GM12872 (cell line): ENCODE measurements at regions not wholly inside any gene's neighbourhood (a gene's known extent, or its start where the extent isn't known, plus 50 kb on each side); places are given as distances from the start of the nearest gene placed in this dataset.

Experiments used
- TF ChIP-seq, protein P1 (sequence below): IDR thresholded peaks from 3 replicates; pipeline ENCODE4 v1.5.1; 2011; ENCODE audit warnings: low read depth, mild to moderate bottlenecking, low read length, moderate library complexity; ENCODE audit not compliant: insufficient read depth

DNA sequence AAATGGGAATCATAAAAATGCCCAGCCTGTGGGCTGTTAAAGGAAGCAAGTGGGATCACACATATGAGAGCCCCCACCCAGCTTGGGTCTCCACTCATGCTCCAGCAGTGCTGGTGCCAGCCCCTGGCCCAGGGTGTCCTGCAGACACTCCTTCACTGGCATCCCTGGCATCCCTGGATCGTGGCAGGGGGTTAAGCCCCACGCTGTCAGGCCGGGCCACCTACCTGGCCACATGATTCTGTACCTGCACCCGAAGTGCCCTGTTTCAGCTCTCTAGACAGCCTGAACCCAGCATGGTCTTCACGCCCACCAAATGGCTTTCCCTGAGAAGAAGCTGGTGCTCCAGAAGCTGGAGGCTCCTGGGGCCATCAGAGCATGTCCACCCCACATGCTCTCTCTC lies 137.4 kb downstream of the INHBB start:
- TF ChIP-seq, protein P1, sequence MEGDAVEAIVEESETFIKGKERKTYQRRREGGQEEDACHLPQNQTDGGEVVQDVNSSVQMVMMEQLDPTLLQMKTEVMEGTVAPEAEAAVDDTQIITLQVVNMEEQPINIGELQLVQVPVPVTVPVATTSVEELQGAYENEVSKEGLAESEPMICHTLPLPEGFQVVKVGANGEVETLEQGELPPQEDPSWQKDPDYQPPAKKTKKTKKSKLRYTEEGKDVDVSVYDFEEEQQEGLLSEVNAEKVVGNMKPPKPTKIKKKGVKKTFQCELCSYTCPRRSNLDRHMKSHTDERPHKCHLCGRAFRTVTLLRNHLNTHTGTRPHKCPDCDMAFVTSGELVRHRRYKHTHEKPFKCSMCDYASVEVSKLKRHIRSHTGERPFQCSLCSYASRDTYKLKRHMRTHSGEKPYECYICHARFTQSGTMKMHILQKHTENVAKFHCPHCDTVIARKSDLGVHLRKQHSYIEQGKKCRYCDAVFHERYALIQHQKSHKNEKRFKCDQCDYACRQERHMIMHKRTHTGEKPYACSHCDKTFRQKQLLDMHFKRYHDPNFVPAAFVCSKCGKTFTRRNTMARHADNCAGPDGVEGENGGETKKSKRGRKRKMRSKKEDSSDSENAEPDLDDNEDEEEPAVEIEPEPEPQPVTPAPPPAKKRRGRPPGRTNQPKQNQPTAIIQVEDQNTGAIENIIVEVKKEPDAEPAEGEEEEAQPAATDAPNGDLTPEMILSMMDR = no peak

DNA sequence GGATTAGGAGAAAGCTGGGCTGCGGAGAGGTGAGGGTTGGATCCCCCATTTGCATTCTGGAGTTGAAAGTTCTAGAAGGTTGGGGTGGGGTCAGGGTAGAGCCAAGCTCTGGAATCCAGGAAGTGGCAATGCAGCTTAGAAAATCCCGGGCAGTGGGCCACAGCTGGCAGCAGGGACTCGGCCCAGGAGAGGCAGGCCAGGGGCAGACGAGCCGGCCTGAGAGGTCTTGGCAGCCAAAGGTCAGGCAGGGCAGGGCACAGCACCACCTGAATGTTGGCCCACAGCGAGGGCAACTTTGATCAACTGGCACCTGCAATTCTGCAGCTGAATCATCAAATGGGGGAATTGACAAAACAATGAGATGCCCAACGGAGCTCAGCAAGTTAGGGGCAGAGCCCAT lies 139.2 kb downstream of the INHBB start:
- TF ChIP-seq, protein P1 = no peak

DNA sequence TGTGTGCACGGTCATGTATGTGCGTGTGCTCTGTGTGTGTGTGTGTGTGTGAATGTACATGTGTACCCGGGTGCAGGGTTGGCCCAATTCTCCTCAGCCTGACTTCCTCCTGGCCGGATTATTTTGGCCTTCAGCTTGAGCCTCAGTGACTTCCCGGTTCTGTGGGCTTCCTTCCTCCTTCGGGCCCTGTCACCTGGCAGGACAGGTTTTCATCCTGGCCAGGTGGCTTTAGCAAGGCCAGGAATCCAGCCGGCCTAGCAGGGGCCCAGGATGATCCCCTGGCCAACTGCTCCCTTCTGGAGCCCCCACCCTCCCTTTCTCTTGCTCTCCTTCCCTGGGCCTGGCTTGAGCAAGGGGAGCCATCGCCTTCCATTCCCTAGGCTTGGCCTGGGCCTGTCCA lies 140.5 kb downstream of the INHBB start:
- TF ChIP-seq, protein P1 = no peak

DNA sequence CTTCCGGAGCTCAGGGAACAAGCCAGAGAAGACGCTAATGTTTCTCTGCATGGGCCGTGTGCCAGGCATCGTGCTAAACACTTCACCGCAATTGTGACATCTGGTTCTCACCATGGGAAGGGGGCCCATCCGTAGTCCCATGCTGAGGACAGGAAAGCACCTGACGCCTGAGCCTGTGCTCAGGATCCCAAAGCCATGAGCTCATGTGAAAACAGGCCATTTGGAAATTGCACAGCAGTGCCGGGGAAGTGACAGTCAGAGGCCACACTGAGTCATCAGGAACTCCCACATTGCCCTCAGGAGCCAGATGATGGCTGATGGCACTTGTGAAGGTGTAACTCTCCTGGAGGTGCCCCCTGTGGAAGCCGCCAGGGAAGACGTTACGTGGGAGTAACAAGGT lies 141.0 kb downstream of the INHBB start:
- TF ChIP-seq, protein P1 = no peak

DNA sequence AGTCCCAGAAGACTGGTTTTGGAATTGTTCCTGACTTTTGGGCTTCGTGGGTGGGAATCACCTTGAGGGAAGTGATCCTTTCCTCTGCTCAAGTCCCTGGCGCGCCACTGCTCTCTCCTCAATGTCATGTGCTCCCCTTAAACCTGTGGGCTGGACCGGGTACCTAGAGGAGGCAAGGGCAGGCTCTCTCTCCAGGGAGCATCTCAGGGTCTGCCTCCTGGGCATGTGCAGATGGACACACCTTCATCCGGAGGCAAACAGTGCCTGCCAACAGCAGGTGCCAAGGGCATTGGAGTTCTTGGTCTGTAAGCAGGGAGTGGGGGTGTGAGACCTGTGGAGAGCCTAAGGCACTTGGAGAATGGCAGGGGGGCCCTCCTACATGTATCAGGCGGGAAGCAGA lies 142.6 kb downstream of the INHBB start:
- TF ChIP-seq, protein P1 = no peak

DNA sequence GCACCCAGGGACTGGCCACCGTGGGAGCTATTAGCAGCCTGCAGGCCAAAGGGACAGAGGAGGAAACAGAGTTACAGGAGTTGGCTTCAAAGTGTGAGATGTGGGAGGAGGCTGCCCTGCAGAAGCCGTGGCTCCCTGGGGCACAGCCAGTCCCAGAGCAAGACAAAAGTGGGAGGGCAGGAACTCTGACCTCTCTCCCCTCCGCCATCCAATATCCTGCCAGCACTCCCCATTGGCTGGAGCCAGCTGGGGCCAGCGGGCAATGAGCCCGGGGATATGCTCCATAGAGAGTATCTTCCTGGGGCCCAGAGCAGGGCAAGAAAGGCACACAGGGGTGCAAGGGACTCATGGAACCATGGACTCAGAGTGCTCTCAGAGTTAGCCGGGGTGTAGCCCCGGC lies 143.1 kb downstream of the INHBB start:
- TF ChIP-seq, protein P1 = no peak

DNA sequence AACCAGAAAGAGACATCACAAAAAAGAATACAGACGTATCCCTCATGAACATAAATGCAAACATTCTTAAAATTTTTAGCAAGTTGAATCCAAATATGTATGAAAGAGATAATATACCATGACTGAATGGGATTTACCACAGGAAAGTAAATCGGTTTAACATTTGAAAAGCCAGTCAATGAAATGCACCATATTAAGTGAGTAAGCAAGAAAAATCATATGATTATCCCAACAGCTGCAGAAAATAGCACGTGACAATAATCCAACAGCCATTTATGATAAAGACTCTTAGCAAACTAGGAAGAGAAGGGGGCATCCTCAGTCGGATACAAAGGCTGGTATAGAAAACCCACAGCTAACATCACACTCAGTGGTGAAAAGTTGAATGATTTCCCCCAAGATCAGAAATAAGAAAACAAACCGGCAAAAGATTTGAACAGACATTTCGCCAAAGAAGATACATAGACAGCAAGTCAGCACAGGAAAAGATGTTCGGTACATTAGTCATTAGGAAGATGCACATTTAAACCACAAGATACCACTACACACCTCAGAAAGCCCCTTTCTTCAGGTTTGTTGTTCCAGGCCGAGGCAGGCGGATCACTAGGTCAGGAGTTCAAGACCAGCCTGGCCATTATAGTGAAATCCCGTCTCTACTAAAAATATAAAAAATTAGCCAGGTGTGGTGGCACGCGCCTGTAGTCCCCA lies 144.3 kb downstream of the INHBB start:
- TF ChIP-seq, protein P1 = no peak
